Osteoblast (primary cell): ENCODE measurements at regions not wholly inside any gene's neighbourhood (a gene's known extent, or its start where the extent isn't known, plus 50 kb on each side); places are given as distances from the start of the nearest gene placed in this dataset.

Experiments used
- DNase-seq: peaks from one replicate; pipeline ENCODE4 v3.0.0; 2011; ENCODE audit warnings: low spot score, mixed read lengths; ENCODE audit not compliant: insufficient read length; ENCODE audit errors: missing footprints
- H2AFZ ChIP-seq: 2 replicates; pipeline ENCODE4 v1.6.0; 2011; ENCODE audit warnings: mild to moderate bottlenecking, low read length
- H3K27ac ChIP-seq: 2 replicates; pipeline ENCODE4 v1.5.1; 2011; ENCODE audit warnings: mild to moderate bottlenecking, low read depth, low read length, moderate library complexity
- H3K27me3 ChIP-seq: 2 replicates; pipeline ENCODE4 v1.6.0; 2012; ENCODE audit warnings: mild to moderate bottlenecking, control low read depth, inconsistent platforms, low read length, moderate library complexity; ENCODE audit not compliant: insufficient read depth
- H3K36me3 ChIP-seq: 2 replicates; pipeline ENCODE4 v1.5.1; 2011; ENCODE audit warnings: mild to moderate bottlenecking, low read length, control low read depth, moderate library complexity; ENCODE audit not compliant: insufficient read depth
- H3K4me1 ChIP-seq: 2 replicates; pipeline ENCODE4 v1.5.1; 2011; ENCODE audit warnings: mild to moderate bottlenecking, low read length, control low read depth, moderate library complexity; ENCODE audit not compliant: insufficient read depth
- H3K4me2 ChIP-seq: 2 replicates; pipeline ENCODE4 v1.6.0; 2011; ENCODE audit warnings: mild to moderate bottlenecking, low read length; ENCODE audit not compliant: insufficient read depth
- H3K4me3 ChIP-seq: fragments of 200-600 bp; sonication (generic); 3 replicates; pipeline ENCODE4 v1.5.1; 2012; ENCODE audit warnings: mild to moderate bottlenecking, low read length, inconsistent platforms; ENCODE audit not compliant: insufficient read depth
- H3K79me2 ChIP-seq: 2 replicates; pipeline ENCODE4 v1.6.0; 2012; ENCODE audit warnings: mild to moderate bottlenecking, low read length, control low read depth, inconsistent platforms; ENCODE audit not compliant: insufficient read depth
- H3K9me3 ChIP-seq: 2 replicates; pipeline ENCODE4 v1.5.1; 2011; ENCODE audit warnings: low read depth, low read length, control low read depth
- H4K20me1 ChIP-seq: 2 replicates; pipeline ENCODE4 v1.6.0; 2012; ENCODE audit warnings: mild to moderate bottlenecking, low read length, control low read depth; ENCODE audit not compliant: insufficient read depth
- CTCF ChIP-seq: IDR thresholded peaks from 2 replicates; pipeline ENCODE4 v1.5.1; 2011; ENCODE audit warnings: mild to moderate bottlenecking, low read depth, low read length, moderate library complexity; ENCODE audit errors: extremely low read depth

- peaks cover 12% of the 10 kb centered on the region for H3K4me1 ChIP-seq
- DNase-seq, result no peak
- no peak overlapping the region for H2AFZ ChIP-seq
- H3K27me3 ChIP-seq, result peaks cover 4% of the 10 kb centered on the region
- no peaks in the 10 kb centered on the region for H3K9me3 ChIP-seq
- H3K79me2 ChIP-seq, result no peaks in the 10 kb centered on the region
- no peak overlapping the region for H3K27ac ChIP-seq
- H3K4me2 ChIP-seq, result no peak overlapping the region
- no peaks in the 10 kb centered on the region for H3K36me3 ChIP-seq
- no peak overlapping the region for H3K4me3 ChIP-seq
- no peak for TF ChIP-seq CTCF
- H4K20me1 ChIP-seq, result no peaks in the 10 kb centered on the region
These were observed 72.4 kb upstream of the KDM7A start for GRCh38 chr7:140249036-140249806.

GRCh38 chr7:140247559-140247958 is 70.8 kb upstream of the KDM7A start:
- DNase-seq, result no peak
- Histone ChIP-seq H4K20me1 (no peaks in the 10 kb centered on the region), H3K9me3 (no peaks in the 10 kb centered on the region), H2AFZ (no peak overlapping the region), H3K79me2 (no peaks in the 10 kb centered on the region), H3K4me2 (no peak overlapping the region), H3K4me1 (no peaks in the 10 kb centered on the region), H3K36me3 (no peaks in the 10 kb centered on the region), H3K27ac (no peak overlapping the region), H3K27me3 (peaks cover 6% of the 10 kb centered on the region), H3K4me3 (no peak overlapping the region)
- TF ChIP-seq CTCF, result no peak

- Histone ChIP-seq H3K4me2 (no peak overlapping the region), H3K79me2 (no peaks in the 10 kb centered on the region), H3K4me3 (no peak overlapping the region), H3K36me3 (no peaks in the 10 kb centered on the region), H3K9me3 (no peaks in the 10 kb centered on the region), H2AFZ (no peak overlapping the region), H3K27me3 (peaks cover 10% of the 10 kb centered on the region), H3K4me1 (no peaks in the 10 kb centered on the region), H4K20me1 (no peaks in the 10 kb centered on the region), H3K27ac (no peak overlapping the region)
- no peak for TF ChIP-seq CTCF
- no peak for DNase-seq
These were observed 68.9 kb upstream of the KDM7A start for GRCh38 chr7:140245611-140246105.
